Tibial nerve (tissue), 4 donors: ENCODE measurements at regions not wholly inside any gene's neighbourhood (a gene's known extent, or its start where the extent isn't known, plus 50 kb on each side); places are given as distances from the start of the nearest gene placed in this dataset.

ENCODE experiments used
- DNase-seq, 2 donors: peaks; one replicate each; pipeline ENCODE4 v3.0.0-alpha.2; 2019; ENCODE audit warnings: low spot score in 2 of 2
- H3K27ac ChIP-seq, 4 donors: fragments of 200-600 bp; sonication (generic) in 3 of 4; one replicate each; pipeline ENCODE4 v1.5.1; 2017 to 2019; ENCODE audit warnings: mild to moderate bottlenecking in 1 of 4
- H3K27me3 ChIP-seq, 2 donors: fragments of 200-600 bp; sonication (generic) in 1 of 2; one replicate each; pipeline versions ENCODE4 v1.5.1 to v1.6.0; 2017 to 2019
- H3K36me3 ChIP-seq, 3 donors: fragments of 200-600 bp; sonication (generic); one replicate each; pipeline ENCODE4 v1.5.1; 2018 to 2019
- H3K4me1 ChIP-seq, 4 donors: fragments of 200-600 bp; sonication (generic) in 3 of 4; one replicate each; pipeline ENCODE4 v1.5.1; 2017 to 2019
- H3K4me3 ChIP-seq, 4 donors: fragments of 200-600 bp; sonication (generic) in 3 of 4; one replicate each; pipeline ENCODE4 v1.5.1; 2017 to 2019; ENCODE audit warnings: mild to moderate bottlenecking in 1 of 4, moderate library complexity in 1 of 4
- H3K9me3 ChIP-seq, 4 donors: fragments of 200-600 bp; sonication (generic) in 3 of 4; one replicate each; pipeline ENCODE4 v1.5.1; 2017 to 2019
- EP300 ChIP-seq, 2 donors: sonication (generic); formaldehyde crosslinking; IDR thresholded peaks; one replicate each; pipeline ENCODE4 v1.6.1; 2017; ENCODE audit warnings: antibody characterized with exemption in 2 of 2, mild to moderate bottlenecking in 1 of 2
- POLR2A ChIP-seq, 2 donors: fragments of 450-650 bp; IDR thresholded peaks; one replicate each; pipeline ENCODE4 v1.6.1; 2017; ENCODE audit warnings: antibody characterized with exemption in 2 of 2, mild to moderate bottlenecking in 2 of 2, moderate library complexity in 2 of 2
- WGBS, 2 donors: methylation state at CpG; one replicate each; pipeline ENCODE4 v1.1.5; 2018; 5-methylcytosine and 5-hydroxymethylcytosine counted together
- TF ChIP-seq, protein P1 (sequence below), 5 experiments: fragments of 200-600 bp in 3 of 5; fragments of 450-650 bp in 2 of 5; sonication (generic) in 3 of 5; IDR thresholded peaks; one replicate each; pipeline ENCODE4 v1.5.1; 2016 to 2019; ENCODE audit warnings: antibody characterized with exemption in 5 of 5, mild to moderate bottlenecking in 3 of 5, moderate library complexity in 2 of 5

DNA sequence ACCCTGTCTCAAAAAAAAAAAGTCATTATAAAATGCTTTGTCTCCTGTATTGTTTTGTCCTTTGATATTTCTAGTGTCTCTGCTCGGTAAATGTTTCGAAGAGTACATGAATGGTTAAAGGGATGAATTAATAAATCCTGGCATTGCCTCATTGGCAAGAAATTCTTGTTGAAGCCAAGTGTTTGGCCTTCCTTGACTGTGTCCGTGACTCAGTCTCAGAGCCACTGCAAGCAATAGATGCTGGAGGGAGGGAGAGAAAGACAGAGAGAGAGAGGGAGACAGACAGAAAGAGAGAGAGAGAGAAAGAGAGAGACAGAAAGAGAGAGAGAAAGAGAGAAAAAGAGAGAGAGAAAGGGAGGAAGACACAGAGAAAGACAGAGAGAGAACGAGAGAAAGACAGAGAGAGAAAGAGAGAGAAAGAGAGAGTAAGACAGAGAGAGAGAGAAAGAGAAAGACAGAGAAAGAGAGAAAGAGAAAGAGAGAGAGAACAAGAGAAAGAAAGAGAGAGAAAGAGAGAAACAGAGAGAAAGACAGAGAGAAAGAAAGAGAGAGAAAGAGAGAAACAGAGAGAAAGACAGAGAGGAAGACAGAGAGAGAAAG, 72.5 kb upstream of the RXRA start:
- Histone ChIP-seq H3K9me3 (peaks cover 0 to 6% (median under 1%) of the 10 kb centered on the region in 4 donors), H3K36me3 (no peaks in the 10 kb centered on the region), H3K4me3 (no peak overlapping the region), H3K4me1 (no peaks in the 10 kb centered on the region), H3K27ac (no peak overlapping the region), H3K27me3 (no peaks in the 10 kb centered on the region)
- DNase-seq, result no peak
- WGBS, 2 donors, result 41 to 55% methylated on average over 4 of the region's 4 CpGs
- no peak for TF ChIP-seq EP300 (IDR thresholded peaks at IDR 0.05)

DNA sequence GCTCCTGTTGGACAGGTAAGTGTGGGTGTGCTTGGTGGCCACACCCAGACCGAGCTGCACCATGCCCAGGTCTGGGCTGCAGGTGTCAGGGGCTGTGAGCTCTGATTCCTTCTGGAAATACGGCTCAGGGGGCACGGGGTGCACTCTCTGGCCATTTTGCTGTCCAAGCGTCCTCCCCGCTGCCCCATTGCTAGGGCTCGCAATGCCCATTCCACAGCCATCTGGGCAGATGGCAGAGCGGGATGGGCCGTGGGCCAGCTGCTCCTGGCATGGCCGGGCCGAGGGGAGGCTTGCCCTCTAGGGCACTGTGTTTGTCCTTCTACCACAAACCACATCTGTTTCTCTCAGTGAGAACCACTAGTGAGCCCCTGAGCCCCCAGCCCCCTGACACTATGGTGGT, 67.9 kb upstream of the RXRA start:
- Histone ChIP-seq H3K4me1 (peaks cover 0 to 1% (median 0%) of the 10 kb centered on the region in 4 donors), H3K4me3 (no peak overlapping the region), H3K27ac (no peak overlapping the region), H3K9me3 (no peaks in the 10 kb centered on the region), H3K27me3 (peaks cover 0 to 2% of the 10 kb centered on the region in 2 donors), H3K36me3 (no peaks in the 10 kb centered on the region)
- 76 to 96% methylated on average over 8 to 10 of the region's 10 CpGs for WGBS, 2 donors
- TF ChIP-seq POLR2A (IDR thresholded peaks at IDR 0.05), result no peak
- TF ChIP-seq EP300 (IDR thresholded peaks at IDR 0.05), result no peak
- TF ChIP-seq, protein P1, sequence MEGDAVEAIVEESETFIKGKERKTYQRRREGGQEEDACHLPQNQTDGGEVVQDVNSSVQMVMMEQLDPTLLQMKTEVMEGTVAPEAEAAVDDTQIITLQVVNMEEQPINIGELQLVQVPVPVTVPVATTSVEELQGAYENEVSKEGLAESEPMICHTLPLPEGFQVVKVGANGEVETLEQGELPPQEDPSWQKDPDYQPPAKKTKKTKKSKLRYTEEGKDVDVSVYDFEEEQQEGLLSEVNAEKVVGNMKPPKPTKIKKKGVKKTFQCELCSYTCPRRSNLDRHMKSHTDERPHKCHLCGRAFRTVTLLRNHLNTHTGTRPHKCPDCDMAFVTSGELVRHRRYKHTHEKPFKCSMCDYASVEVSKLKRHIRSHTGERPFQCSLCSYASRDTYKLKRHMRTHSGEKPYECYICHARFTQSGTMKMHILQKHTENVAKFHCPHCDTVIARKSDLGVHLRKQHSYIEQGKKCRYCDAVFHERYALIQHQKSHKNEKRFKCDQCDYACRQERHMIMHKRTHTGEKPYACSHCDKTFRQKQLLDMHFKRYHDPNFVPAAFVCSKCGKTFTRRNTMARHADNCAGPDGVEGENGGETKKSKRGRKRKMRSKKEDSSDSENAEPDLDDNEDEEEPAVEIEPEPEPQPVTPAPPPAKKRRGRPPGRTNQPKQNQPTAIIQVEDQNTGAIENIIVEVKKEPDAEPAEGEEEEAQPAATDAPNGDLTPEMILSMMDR (IDR thresholded peaks at IDR 0.05), result no peak
- DNase-seq, result no peak

DNA sequence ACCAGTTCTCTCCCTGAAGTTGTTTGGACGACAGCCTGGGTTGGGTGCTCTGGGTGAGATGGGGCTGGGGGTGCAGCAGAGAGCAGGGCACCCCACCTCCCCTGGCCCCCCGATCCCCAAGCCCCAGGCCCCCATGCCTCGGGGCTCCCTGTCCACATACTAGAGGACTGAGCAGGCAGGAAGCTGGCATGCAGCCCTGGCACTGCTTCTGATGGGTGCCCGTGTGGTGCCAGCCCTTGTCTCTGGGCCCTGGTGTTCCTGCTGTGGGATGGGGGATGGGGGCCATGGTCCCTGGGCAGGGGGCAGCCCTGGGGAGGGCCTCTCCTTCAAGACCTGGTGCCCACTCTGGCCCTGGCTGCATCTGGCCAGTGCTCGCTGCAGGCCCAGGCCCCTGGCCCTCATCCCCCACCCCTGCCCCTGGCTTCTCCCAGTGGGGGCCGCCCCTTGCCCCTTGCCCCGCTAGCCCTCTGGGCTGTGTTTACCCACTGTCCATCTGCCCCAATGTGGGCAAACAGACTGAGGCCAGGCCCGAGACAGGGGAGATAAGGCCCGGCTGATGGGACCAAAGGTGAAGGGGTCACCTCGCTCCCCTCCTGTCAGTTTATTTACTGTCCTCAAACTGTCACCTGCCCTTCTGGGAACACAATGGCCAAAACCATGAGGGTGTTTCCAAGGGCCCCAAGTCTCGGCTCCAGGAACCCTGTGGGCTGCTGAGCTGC, 67.3 kb upstream of the RXRA start:
- no peak for DNase-seq
- TF ChIP-seq POLR2A (IDR thresholded peaks at IDR 0.05) (no peak), EP300 (IDR thresholded peaks at IDR 0.05) (no peak)
- TF ChIP-seq, protein P1 (IDR thresholded peaks at IDR 0.05), result no peak
- Histone ChIP-seq H3K27ac (no peak overlapping the region), H3K4me1 (peaks cover 0 to 8% (median 0%) of the 10 kb centered on the region in 4 donors), H3K4me3 (no peak overlapping the region), H3K9me3 (no peaks in the 10 kb centered on the region), H3K27me3 (peaks cover 0 to 8% of the 10 kb centered on the region in 2 donors), H3K36me3 (no peaks in the 10 kb centered on the region)
- 82 to 87% methylated on average over 5 to 10 of the region's 11 CpGs for WGBS, 2 donors

DNA sequence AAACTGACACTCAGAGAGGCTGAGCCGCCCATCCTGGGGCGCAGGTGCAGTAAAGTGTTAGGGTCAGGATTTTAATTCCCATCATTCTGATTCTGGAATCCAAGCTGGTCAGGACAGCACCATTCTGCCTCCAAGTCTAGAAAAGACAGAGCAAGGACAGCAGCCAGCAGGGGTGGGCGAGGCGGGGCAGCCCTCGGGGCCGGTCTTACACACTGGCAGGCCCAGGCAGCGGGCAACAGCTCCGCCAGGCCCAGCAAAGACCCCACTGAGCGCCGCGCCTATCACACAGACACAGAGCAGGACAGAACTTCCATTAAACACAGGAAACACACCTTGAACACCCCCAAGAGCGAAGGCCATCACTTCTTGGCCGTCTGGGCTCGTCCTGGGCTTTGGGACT, 66.5 kb upstream of the RXRA start:
- WGBS, 2 donors, result 94 to 96% methylated on average over 14 of the region's 14 CpGs
- H3K4me1 ChIP-seq, result peaks cover 0 to 9% (median 0%) of the 10 kb centered on the region in 4 donors
- no peaks in the 10 kb centered on the region for H3K9me3 ChIP-seq
- no peak overlapping the region for H3K4me3 ChIP-seq
- no peak for DNase-seq
- peaks cover 0 to 13% of the 10 kb centered on the region in 2 donors for H3K27me3 ChIP-seq
- H3K27ac ChIP-seq, result no peak overlapping the region
- TF ChIP-seq POLR2A (IDR thresholded peaks at IDR 0.05), result no peak
- no peak for TF ChIP-seq EP300 (IDR thresholded peaks at IDR 0.05)
- TF ChIP-seq, protein P1 (IDR thresholded peaks at IDR 0.05), result no peak
- no peaks in the 10 kb centered on the region for H3K36me3 ChIP-seq

DNA sequence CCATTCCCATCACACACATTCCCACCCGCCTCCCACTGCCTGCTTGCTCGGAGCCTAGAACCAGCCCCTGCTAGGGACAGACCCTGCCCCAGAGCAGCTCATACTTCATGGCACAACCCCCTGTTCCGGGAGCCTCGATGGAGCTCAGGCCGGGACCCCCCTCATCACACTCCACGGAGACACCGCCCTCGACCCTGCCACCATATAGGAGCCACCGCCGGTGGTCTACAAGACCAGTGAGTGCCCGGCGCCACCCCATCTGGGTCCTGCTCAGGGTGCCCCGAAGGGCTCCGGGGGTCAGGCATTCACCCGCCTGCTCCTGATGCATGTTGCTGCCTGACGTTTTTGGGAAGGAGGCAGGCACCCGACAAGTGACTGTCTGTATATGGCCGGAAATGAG, 65.5 kb upstream of the RXRA start:
- H3K27me3 ChIP-seq, result peaks cover 0 to 17% of the 10 kb centered on the region in 2 donors
- peaks cover 0 to 9% (median 0%) of the 10 kb centered on the region in 4 donors for H3K4me1 ChIP-seq
- H3K9me3 ChIP-seq, result no peaks in the 10 kb centered on the region
- whole genome bisulfite sequencing, 2 donors, result 81 to 89% methylated on average over 13 to 18 of the region's 18 CpGs
- TF ChIP-seq POLR2A (IDR thresholded peaks at IDR 0.05), result no peak
- TF ChIP-seq, protein P1 (IDR thresholded peaks at IDR 0.05), result no peak
- TF ChIP-seq EP300 (IDR thresholded peaks at IDR 0.05), result no peak
- H3K4me3 ChIP-seq, result no peak overlapping the region
- no peak overlapping the region for H3K27ac ChIP-seq
- no peaks in the 10 kb centered on the region for H3K36me3 ChIP-seq
- no peak for DNase-seq
